OCI-LY3 (cell line): ENCODE measurements at regions not wholly inside any gene's neighbourhood (a gene's known extent, or its start where the extent isn't known, plus 50 kb on each side); places are given as distances from the start of the nearest gene placed in this dataset.

Source experiments
- EZH2phosphoT487 ChIP-seq: fragments of 200-600 bp; shearing (Covaris generic); IDR thresholded peaks from 2 replicates; pipeline ENCODE4 v1.6.1; 2018; ENCODE audit warnings: antibody characterized with exemption, mixed run types, low read depth
- TF ChIP-seq, protein P1 (sequence below): fragments of 200-600, 300-600 bp; sonication (generic); IDR thresholded peaks from 2 replicates; pipeline ENCODE4 v1.5.1; 2014; ENCODE audit warnings: antibody characterized with exemption, low read length, low read depth

DNA sequence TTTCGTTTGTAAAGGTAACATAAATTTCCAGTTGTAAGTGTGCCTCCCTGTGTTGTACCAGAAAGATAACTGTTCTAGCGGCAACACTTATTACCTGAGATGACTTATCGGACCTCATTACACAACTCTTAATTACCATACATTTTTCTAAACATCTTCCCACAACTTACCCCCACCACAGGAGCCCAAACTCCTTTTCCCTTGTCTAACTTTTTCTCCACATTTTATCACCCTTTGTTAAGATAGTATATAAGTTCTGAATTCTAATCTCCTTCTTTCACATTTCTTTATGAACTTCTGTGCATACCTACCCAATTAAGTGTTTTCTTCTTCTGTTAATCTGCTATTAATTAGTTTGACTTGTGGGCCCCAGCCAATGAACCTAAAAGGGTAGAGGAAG, 143.7 kb upstream of the CAMK1G start:
- TF ChIP-seq, protein P1, sequence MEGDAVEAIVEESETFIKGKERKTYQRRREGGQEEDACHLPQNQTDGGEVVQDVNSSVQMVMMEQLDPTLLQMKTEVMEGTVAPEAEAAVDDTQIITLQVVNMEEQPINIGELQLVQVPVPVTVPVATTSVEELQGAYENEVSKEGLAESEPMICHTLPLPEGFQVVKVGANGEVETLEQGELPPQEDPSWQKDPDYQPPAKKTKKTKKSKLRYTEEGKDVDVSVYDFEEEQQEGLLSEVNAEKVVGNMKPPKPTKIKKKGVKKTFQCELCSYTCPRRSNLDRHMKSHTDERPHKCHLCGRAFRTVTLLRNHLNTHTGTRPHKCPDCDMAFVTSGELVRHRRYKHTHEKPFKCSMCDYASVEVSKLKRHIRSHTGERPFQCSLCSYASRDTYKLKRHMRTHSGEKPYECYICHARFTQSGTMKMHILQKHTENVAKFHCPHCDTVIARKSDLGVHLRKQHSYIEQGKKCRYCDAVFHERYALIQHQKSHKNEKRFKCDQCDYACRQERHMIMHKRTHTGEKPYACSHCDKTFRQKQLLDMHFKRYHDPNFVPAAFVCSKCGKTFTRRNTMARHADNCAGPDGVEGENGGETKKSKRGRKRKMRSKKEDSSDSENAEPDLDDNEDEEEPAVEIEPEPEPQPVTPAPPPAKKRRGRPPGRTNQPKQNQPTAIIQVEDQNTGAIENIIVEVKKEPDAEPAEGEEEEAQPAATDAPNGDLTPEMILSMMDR, result no peak
- no peak for TF ChIP-seq EZH2phosphoT487
